ENCODE measurements at regions not wholly inside any gene's neighbourhood (a gene's known extent, or its start where the extent isn't known, plus 50 kb on each side); places are given as distances from the start of the nearest gene placed in this dataset.

- TF ChIP-seq, protein P1, sequence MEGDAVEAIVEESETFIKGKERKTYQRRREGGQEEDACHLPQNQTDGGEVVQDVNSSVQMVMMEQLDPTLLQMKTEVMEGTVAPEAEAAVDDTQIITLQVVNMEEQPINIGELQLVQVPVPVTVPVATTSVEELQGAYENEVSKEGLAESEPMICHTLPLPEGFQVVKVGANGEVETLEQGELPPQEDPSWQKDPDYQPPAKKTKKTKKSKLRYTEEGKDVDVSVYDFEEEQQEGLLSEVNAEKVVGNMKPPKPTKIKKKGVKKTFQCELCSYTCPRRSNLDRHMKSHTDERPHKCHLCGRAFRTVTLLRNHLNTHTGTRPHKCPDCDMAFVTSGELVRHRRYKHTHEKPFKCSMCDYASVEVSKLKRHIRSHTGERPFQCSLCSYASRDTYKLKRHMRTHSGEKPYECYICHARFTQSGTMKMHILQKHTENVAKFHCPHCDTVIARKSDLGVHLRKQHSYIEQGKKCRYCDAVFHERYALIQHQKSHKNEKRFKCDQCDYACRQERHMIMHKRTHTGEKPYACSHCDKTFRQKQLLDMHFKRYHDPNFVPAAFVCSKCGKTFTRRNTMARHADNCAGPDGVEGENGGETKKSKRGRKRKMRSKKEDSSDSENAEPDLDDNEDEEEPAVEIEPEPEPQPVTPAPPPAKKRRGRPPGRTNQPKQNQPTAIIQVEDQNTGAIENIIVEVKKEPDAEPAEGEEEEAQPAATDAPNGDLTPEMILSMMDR (IDR thresholded peaks at IDR 0.05): no peak
- no peak for TF ChIP-seq POLR2A (IDR thresholded peaks at IDR 0.05)
Observed at GRCh38 chr12:67915335-67915851, 73.9 kb upstream of the IFNG-AS1 start.
